NCI-H524 treated with DMSO at 0.1 percent for 48 hours (cell line): ENCODE measurements at regions not wholly inside any gene's neighbourhood (a gene's known extent, or its start where the extent isn't known, plus 50 kb on each side); places are given as distances from the start of the nearest gene placed in this dataset.
"Not testable (repeated sequence)": the region's sequence is repeated elsewhere in the genome, so short reads cannot be mapped to it uniquely, and the experiment has no call there.

Experiments used
- DNase-seq: peaks from one replicate; lab custom pipeline; 2025; lab: John Stamatoyannopoulos, UW

GRCh38 chr1:47661040-47661439 is 223.2 kb downstream of the FOXD2 start:
- DNase-seq: no peak

- DNase-seq: no peak
Measured at GRCh38 chr1:47662068-47662467, 224.2 kb downstream of the FOXD2 start.

- DNase-seq: no peak
Measured at GRCh38 chr1:47663286-47663685, 225.4 kb downstream of the FOXD2 start.

GRCh38 chr1:47664356-47664755 is 226.5 kb downstream of the FOXD2 start:
- no peak for DNase-seq

GRCh38 chr1:47664896-47665295 is 227.1 kb downstream of the FOXD2 start:
- not testable (repeated sequence) for DNase-seq

GRCh38 chr1:47669081-47669585 is 231.3 kb downstream of the FOXD2 start:
- DNase-seq: no peak

- DNase-seq: no peak
Measured at GRCh38 chr1:47672622-47673021, 234.8 kb downstream of the FOXD2 start.

- no peak for DNase-seq
Measured at GRCh38 chr1:47674189-47674588, 236.3 kb downstream of the FOXD2 start.

GRCh38 chr1:47675047-47675675 is 237.3 kb downstream of the FOXD2 start:
- no peak for DNase-seq

- no peak for DNase-seq
Measured at GRCh38 chr1:47675721-47676120, 237.9 kb downstream of the FOXD2 start.

GRCh38 chr1:47676311-47677054 is 238.6 kb downstream of the FOXD2 start:
- DNase-seq: no peak

- DNase-seq: no peak
Measured at GRCh38 chr1:47677241-47677940, 239.5 kb downstream of the FOXD2 start.

- no peak for DNase-seq
Measured at GRCh38 chr1:47678464-47678980, 240.7 kb downstream of the FOXD2 start.

- DNase-seq: no peak
Measured at GRCh38 chr1:47679301-47679791, 241.5 kb downstream of the FOXD2 start.

- no peak for DNase-seq
Measured at GRCh38 chr1:47679826-47680225, 242.0 kb downstream of the FOXD2 start.

GRCh38 chr1:47680815-47681475 is 243.1 kb downstream of the FOXD2 start:
- no peak for DNase-seq

GRCh38 chr1:47681735-47682134 is 243.9 kb downstream of the FOXD2 start:
- DNase-seq: no peak

GRCh38 chr1:47682198-47682597 is 244.4 kb downstream of the FOXD2 start:
- DNase-seq: no peak

- no peak for DNase-seq
Measured at GRCh38 chr1:47682786-47683350, 245.0 kb downstream of the FOXD2 start.

- DNase-seq: no peak
Measured at GRCh38 chr1:47683401-47683800, 245.6 kb downstream of the FOXD2 start.

- no peak for DNase-seq
Measured at GRCh38 chr1:47684518-47684917, 246.7 kb downstream of the FOXD2 start.
